ENCODE measurements at regions not wholly inside any gene's neighbourhood (a gene's known extent, or its start where the extent isn't known, plus 50 kb on each side); places are given as distances from the start of the nearest gene placed in this dataset.
A peak's percentile ranks its signal among the peaks of the same experiment; 100 is the strongest.

DNA sequence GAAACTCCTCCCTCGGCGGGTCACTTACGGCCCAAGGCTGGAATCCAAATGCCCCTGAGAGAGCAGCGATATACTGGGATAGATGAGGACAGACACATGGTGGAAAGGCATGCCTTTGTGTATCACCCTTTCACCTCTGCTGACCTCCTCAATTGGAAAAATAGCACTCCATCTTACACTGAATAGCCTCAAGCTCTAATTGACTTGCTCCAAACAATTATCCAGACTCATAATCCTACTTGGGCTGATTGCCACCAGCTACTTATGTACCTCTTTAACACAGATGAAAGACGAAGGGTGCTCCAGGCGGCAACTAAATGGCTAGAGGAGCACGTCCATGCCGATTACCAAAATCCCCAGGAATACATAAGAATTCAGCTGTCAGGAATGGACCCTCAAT lies 1142.2 kb downstream of the ARAP2 start:
- H3K27ac Mint-ChIP-seq, result no peak overlapping the region
- Histone ChIP-seq H3K27ac (peak overlapping the region; percentile 37), H3K79me2 (ENCODE audit: low read depth) (no peaks in the 10 kb centered on the region), H3K4me1 (peaks cover 4% of the 10 kb centered on the region), H3K9ac (no peak overlapping the region), H3K27me3 (no peaks in the 10 kb centered on the region), H3K4me3 (no peak overlapping the region), H3K4me2 (no peak overlapping the region), H4K20me1 (ENCODE audit: low read depth) (no peaks in the 10 kb centered on the region), H3F3A (ENCODE audit: low read depth) (no peaks in the 10 kb centered on the region), H3K36me3 (no peaks in the 10 kb centered on the region), H2AFZ (replicated peaks) (no peak overlapping the region), H3K9me3 (ENCODE audit: low read depth) (no peaks in the 10 kb centered on the region)
- TF ChIP-seq EZH2 (IDR thresholded peaks at IDR 0.05) (no peak), EZH2phosphoT487 (IDR thresholded peaks at IDR 0.05) (peak; percentile 44)
- TF ChIP-seq, protein P1, sequence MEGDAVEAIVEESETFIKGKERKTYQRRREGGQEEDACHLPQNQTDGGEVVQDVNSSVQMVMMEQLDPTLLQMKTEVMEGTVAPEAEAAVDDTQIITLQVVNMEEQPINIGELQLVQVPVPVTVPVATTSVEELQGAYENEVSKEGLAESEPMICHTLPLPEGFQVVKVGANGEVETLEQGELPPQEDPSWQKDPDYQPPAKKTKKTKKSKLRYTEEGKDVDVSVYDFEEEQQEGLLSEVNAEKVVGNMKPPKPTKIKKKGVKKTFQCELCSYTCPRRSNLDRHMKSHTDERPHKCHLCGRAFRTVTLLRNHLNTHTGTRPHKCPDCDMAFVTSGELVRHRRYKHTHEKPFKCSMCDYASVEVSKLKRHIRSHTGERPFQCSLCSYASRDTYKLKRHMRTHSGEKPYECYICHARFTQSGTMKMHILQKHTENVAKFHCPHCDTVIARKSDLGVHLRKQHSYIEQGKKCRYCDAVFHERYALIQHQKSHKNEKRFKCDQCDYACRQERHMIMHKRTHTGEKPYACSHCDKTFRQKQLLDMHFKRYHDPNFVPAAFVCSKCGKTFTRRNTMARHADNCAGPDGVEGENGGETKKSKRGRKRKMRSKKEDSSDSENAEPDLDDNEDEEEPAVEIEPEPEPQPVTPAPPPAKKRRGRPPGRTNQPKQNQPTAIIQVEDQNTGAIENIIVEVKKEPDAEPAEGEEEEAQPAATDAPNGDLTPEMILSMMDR (IDR thresholded peaks at IDR 0.05), result no peak
- peaks cover 4% of the 10 kb centered on the region for H3K4me1 Mint-ChIP-seq
- no peaks in the 10 kb centered on the region for H3K36me3 Mint-ChIP-seq
- DNase-seq (ENCODE audit: low spot score), result peak; percentile 80
- no peaks in the 10 kb centered on the region for H3K27me3 Mint-ChIP-seq (ENCODE audit: insufficient read depth, low read depth)
- H3K9me3 Mint-ChIP-seq, result peaks cover 10% of the 10 kb centered on the region
- H3K4me3 Mint-ChIP-seq, result no peak overlapping the region

DNA sequence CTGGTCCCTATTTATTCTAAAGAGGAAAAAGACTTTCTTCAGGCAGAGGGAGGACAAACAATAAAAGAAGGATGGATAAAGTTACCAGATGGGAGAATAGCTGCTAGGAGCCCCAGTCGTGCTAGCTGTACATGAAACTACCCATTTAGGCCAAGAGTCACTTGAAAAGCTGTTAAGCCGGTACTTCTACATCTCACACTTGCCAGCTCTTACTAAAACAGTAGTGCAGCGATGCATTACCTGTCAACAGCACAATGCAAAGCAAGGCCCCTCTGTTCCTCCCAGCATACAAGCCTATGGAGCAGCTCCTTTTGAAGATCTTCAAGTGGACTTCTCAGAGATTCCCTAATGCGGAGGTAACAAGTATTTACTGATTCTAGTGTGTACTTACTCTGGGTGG lies 1138.8 kb downstream of the ARAP2 start:
- Mint-ChIP-seq H3K36me3 (no peaks in the 10 kb centered on the region), H3K27me3 (ENCODE audit: insufficient read depth, low read depth) (peaks cover 2% of the 10 kb centered on the region), H3K27ac (no peak overlapping the region), H3K4me1 (peaks cover 4% of the 10 kb centered on the region), H3K4me3 (no peak overlapping the region), H3K9me3 (peaks cover 16% of the 10 kb centered on the region)
- no peak overlapping the region for H3K9ac ChIP-seq
- H3F3A ChIP-seq (ENCODE audit: low read depth), result no peaks in the 10 kb centered on the region
- no peaks in the 10 kb centered on the region for H3K36me3 ChIP-seq
- DNase-seq (ENCODE audit: low spot score), result no peak
- peaks cover 4% of the 10 kb centered on the region for H3K4me1 ChIP-seq
- H3K27ac ChIP-seq, result no peak overlapping the region
- TF ChIP-seq EZH2 (IDR thresholded peaks at IDR 0.05), result no peak
- no peak for TF ChIP-seq EZH2phosphoT487 (IDR thresholded peaks at IDR 0.05)
- TF ChIP-seq, protein P1 (IDR thresholded peaks at IDR 0.05), result no peak
- H3K9me3 ChIP-seq (ENCODE audit: low read depth), result no peaks in the 10 kb centered on the region
- H3K79me2 ChIP-seq (ENCODE audit: low read depth), result no peaks in the 10 kb centered on the region
- no peak overlapping the region for H2AFZ ChIP-seq (replicated peaks)
- H3K4me2 ChIP-seq, result no peak overlapping the region
- no peaks in the 10 kb centered on the region for H4K20me1 ChIP-seq (ENCODE audit: low read depth)
- H3K27me3 ChIP-seq, result no peaks in the 10 kb centered on the region
- no peak overlapping the region for H3K4me3 ChIP-seq

DNA sequence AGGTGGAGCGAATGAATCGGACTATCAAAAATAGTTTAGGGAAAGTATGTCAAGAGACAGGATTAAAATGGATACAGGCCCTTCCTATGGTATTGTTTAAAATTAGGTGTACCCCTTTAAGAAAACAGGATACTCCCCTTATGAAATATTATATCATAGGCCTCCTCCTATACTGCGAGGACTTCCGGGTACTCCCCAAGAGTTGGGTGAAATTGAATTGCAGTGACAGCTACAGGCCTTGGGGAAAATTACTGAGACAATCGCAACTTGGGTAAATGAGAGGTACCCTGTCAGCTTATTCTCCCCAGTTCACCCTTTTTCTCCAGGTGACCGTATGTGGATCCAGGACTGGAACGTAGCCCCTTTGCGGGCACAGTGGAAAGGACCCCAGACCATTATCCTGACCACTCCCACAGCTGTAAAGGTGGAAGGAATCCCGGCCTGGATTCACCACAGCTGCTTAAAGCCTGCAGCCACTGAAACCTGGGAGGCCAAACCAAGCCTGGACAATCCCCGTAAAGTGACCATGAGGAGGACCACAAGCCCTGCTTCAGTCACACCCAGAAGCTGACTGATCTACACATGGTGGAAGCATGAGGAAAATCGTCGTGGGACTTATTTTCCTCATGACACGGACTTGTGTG lies 1138.1 kb downstream of the ARAP2 start:
- no peak overlapping the region for H3K27ac Mint-ChIP-seq
- peaks cover 2% of the 10 kb centered on the region for H3K27me3 Mint-ChIP-seq (ENCODE audit: insufficient read depth, low read depth)
- TF ChIP-seq EZH2 (IDR thresholded peaks at IDR 0.05) (no peak), EZH2phosphoT487 (IDR thresholded peaks at IDR 0.05) (no peak)
- TF ChIP-seq, protein P1 (IDR thresholded peaks at IDR 0.05), result no peak
- H3K27me3 ChIP-seq, result no peaks in the 10 kb centered on the region
- H3K4me3 ChIP-seq, result no peak overlapping the region
- no peak overlapping the region for H3K9ac ChIP-seq
- peaks cover 4% of the 10 kb centered on the region for H3K4me1 Mint-ChIP-seq
- peaks cover 4% of the 10 kb centered on the region for H3K4me1 ChIP-seq
- H2AFZ ChIP-seq (replicated peaks), result no peak overlapping the region
- H3K9me3 Mint-ChIP-seq, result peaks cover 16% of the 10 kb centered on the region
- H3K79me2 ChIP-seq (ENCODE audit: low read depth), result no peaks in the 10 kb centered on the region
- no peaks in the 10 kb centered on the region for H3K36me3 ChIP-seq
- no peak overlapping the region for H3K4me2 ChIP-seq
- H3K9me3 ChIP-seq (ENCODE audit: low read depth), result no peaks in the 10 kb centered on the region
- no peak overlapping the region for H3K4me3 Mint-ChIP-seq
- no peak for DNase-seq (ENCODE audit: low spot score)
- no peak overlapping the region for H3K27ac ChIP-seq
- no peaks in the 10 kb centered on the region for H3F3A ChIP-seq (ENCODE audit: low read depth)
- H4K20me1 ChIP-seq (ENCODE audit: low read depth), result no peaks in the 10 kb centered on the region
- H3K36me3 Mint-ChIP-seq, result no peaks in the 10 kb centered on the region

Data from neural progenitor cell (in vitro differentiated cells).